22Rv1 (cell line): ENCODE measurements at regions not wholly inside any gene's neighbourhood (a gene's known extent, or its start where the extent isn't known, plus 50 kb on each side); places are given as distances from the start of the nearest gene placed in this dataset.

ENCODE experiments used
- CTCF ChIP-seq: fragments of 450-650 bp; IDR thresholded peaks from 2 replicates; pipeline ENCODE4 v1.5.1; 2017; ENCODE audit warnings: mild to moderate bottlenecking
- ZFX ChIP-seq: fragments of 450-650 bp; IDR thresholded peaks from 2 replicates; pipeline ENCODE4 v1.6.1; 2017; ENCODE audit warnings: antibody characterized with exemption, borderline replicate concordance

- no peak for TF ChIP-seq CTCF
- TF ChIP-seq ZFX, result no peak
Observed at GRCh38 chr9:71384343-71384742, 262.9 kb upstream of the TRPM3 start.
